A549 (cell line): ENCODE measurements at regions not wholly inside any gene's neighbourhood (a gene's known extent, or its start where the extent isn't known, plus 50 kb on each side); places are given as distances from the start of the nearest gene placed in this dataset.

Experiments used
- ATAC-seq, 2 experiments: fragments of 200-7000 bp in 1 of 2; fragments of >200 bp in 1 of 2; cut with Nextera tagmentation in 1 of 2; cut with Tn5 transposase in 1 of 2; 3 replicates each; pipeline versions ENCODE4 v1.8.0 to v1.9.1; 2018 to 2020; ENCODE audit warnings: mild to moderate bottlenecking in 1 of 2, moderate library complexity in 1 of 2
- CTCF ChIA-PET: fragments of 300-600 bp; sonication (Branson Sonifier 250); formaldehyde crosslinking; extraction: SDS; loops from one replicate; lab custom pipeline; 2021; ENCODE audit warnings: antibody characterized with exemption, inconsistent platforms; lab: Yijun Ruan, JAX
- POLR2A ChIA-PET: fragments of 350-600 bp; formaldehyde crosslinking; extraction: SDS; loops from one replicate; lab custom pipeline; 2021; ENCODE audit warnings: antibody characterized with exemption, inconsistent platforms; lab: Yijun Ruan, JAX
- DNase-seq, 2 experiments: peaks; one replicate each; pipeline versions ENCODE4 v3.0.0 to v3.0.0-alpha.2; 2011 to 2016; ENCODE audit warnings: low read depth in 1 of 2, low spot score in 1 of 2
- FAIRE-seq: peaks from 2 replicates; lab custom pipeline; 2011; peaks lifted over from hg19 to GRCh38; lab: Jason Lieb, UNC
- H3K27ac ChIP-seq, 2 experiments: fragments of >200 bp; sonication (Bioruptor Twin); formaldehyde crosslinking; 3 replicates each; pipeline ENCODE4 v1.5.1; 2016 to 2017
- H3K4me1 ChIP-seq: fragments of >200 bp; sonication (Bioruptor Twin); formaldehyde crosslinking; 3 replicates; pipeline ENCODE4 v1.6.1; 2016
- H3K4me2 ChIP-seq: fragments of >200 bp; sonication (Bioruptor Twin); formaldehyde crosslinking; 3 replicates; pipeline ENCODE4 v1.6.1; 2016
- H3K4me3 ChIP-seq: fragments of >200 bp; sonication (Bioruptor Twin); formaldehyde crosslinking; 3 replicates; pipeline ENCODE4 v1.5.1; 2016
- H3K9me3 ChIP-seq: fragments of >200 bp; sonication (Bioruptor Twin); formaldehyde crosslinking; 3 replicates; pipeline ENCODE4 v1.6.1; 2016
- ATOH8 ChIP-seq: fragments of 250-450 bp; sonication (Bioruptor Pico); IDR thresholded peaks from 2 replicates; pipeline ENCODE4 v1.5.0; 2020; ENCODE audit warnings: low read depth, mild to moderate bottlenecking, moderate library complexity
- BCL3 ChIP-seq: fragments of >200 bp; sonication (Bioruptor Twin); formaldehyde crosslinking; IDR thresholded peaks from 3 replicates; pipeline ENCODE4 v1.6.1; 2016
- BHLHE40 ChIP-seq: IDR thresholded peaks from 2 replicates; pipeline ENCODE4 v1.6.1; 2012; ENCODE audit warnings: low read depth, low read length, inconsistent platforms
- CBX2 ChIP-seq: fragments of 200-600 bp; sonication (generic); IDR thresholded peaks from 2 replicates; pipeline ENCODE4 v1.6.1; 2016; ENCODE audit warnings: low read depth, mild to moderate bottlenecking, borderline replicate concordance
- CBX8 ChIP-seq: fragments of 200-600 bp; sonication (generic); IDR thresholded peaks from 2 replicates; pipeline ENCODE4 v1.6.1; 2016
- CHD2 ChIP-seq: fragments of 150-350 bp; IDR thresholded peaks from 2 replicates; pipeline ENCODE4 v1.6.1; 2014; ENCODE audit warnings: low read length; ENCODE audit not compliant: partially characterized antibody
- E2F6 ChIP-seq: IDR thresholded peaks from 2 replicates; pipeline ENCODE4 v1.6.1; 2012; ENCODE audit warnings: low read depth, borderline replicate concordance
- EHMT2 ChIP-seq: fragments of 200-600 bp; sonication (generic); IDR thresholded peaks from 2 replicates; pipeline ENCODE4 v1.6.1; 2016; ENCODE audit warnings: antibody characterized with exemption, low read depth, mild to moderate bottlenecking, moderate library complexity
- ESRRA ChIP-seq: fragments of 150-350 bp; IDR thresholded peaks from 2 replicates; pipeline ENCODE4 v1.6.1; 2014; ENCODE audit warnings: mild to moderate bottlenecking, low read length, borderline replicate concordance
- FOXS1 ChIP-seq: fragments of 250-450 bp; sonication (Bioruptor Pico); IDR thresholded peaks from 2 replicates; pipeline ENCODE4 v1.5.0; 2020; ENCODE audit warnings: mild to moderate bottlenecking, moderate library complexity
- GATA3 ChIP-seq: IDR thresholded peaks from 2 replicates; pipeline ENCODE4 v1.6.1; 2012; ENCODE audit warnings: borderline replicate concordance
- HDAC2 ChIP-seq: fragments of 200-600 bp; sonication (generic); IDR thresholded peaks from 2 replicates; pipeline ENCODE4 v1.6.1; 2016
- HES2 ChIP-seq: fragments of >200 bp; sonication (Bioruptor Twin); formaldehyde crosslinking; IDR thresholded peaks from 2 replicates; pipeline ENCODE4 v1.6.1; 2016
- HOXA7 ChIP-seq: fragments of 250-450 bp; sonication (Bioruptor Pico); IDR thresholded peaks from 2 replicates; pipeline ENCODE4 v1.5.0; 2020; ENCODE audit warnings: mild to moderate bottlenecking, moderate library complexity
- HOXB13 ChIP-seq: fragments of 250-450 bp; sonication (Bioruptor Pico); IDR thresholded peaks from 2 replicates; pipeline ENCODE4 v1.5.0; 2020; ENCODE audit warnings: low read depth, mild to moderate bottlenecking, moderate library complexity
- KDM5A ChIP-seq: fragments of 200-600 bp; sonication (generic); IDR thresholded peaks from 2 replicates; pipeline ENCODE4 v1.6.1; 2016; ENCODE audit warnings: antibody characterized with exemption, mild to moderate bottlenecking
- MAFK ChIP-seq: fragments of 450-650 bp; IDR thresholded peaks from 2 replicates; pipeline ENCODE4 v1.6.1; 2014; ENCODE audit not compliant: partially characterized antibody
- MYC ChIP-seq: IDR thresholded peaks from 2 replicates; pipeline ENCODE4 v1.6.1; 2012; ENCODE audit warnings: mild to moderate bottlenecking, inconsistent platforms, low read length, improper control_type of control experiment, borderline replicate concordance
- NFE2L2 ChIP-seq: fragments of 150-350 bp; conservative IDR thresholded peaks from 2 replicates; pipeline ENCODE4 v1.6.1; 2014; ENCODE audit warnings: low read length
- NPAS2 ChIP-seq: fragments of 250-450 bp; sonication (Bioruptor Pico); IDR thresholded peaks from 2 replicates; pipeline ENCODE4 v1.8.0; 2022; ENCODE audit warnings: mild to moderate bottlenecking, moderate library complexity, borderline replicate concordance
- PHF8 ChIP-seq: fragments of 200-600 bp; sonication (generic); IDR thresholded peaks from 2 replicates; pipeline ENCODE4 v1.6.1; 2016; ENCODE audit warnings: low read depth, mild to moderate bottlenecking, antibody characterized with exemption, moderate library complexity, borderline replicate concordance
- POLR2A ChIP-seq: IDR thresholded peaks from 2 replicates; pipeline ENCODE4 v1.6.1; 2012; ENCODE audit warnings: mild to moderate bottlenecking, low read length
- POLR2AphosphoS2 ChIP-seq: conservative IDR thresholded peaks from 2 replicates; pipeline ENCODE4 v1.6.1; 2012; ENCODE audit warnings: low read length, improper control_type of control experiment, inconsistent platforms
- SREBF2 ChIP-seq: fragments of 450-650 bp; IDR thresholded peaks from 2 replicates; pipeline ENCODE4 v1.6.1; 2014; ENCODE audit warnings: mild to moderate bottlenecking, moderate library complexity
- TP53 ChIP-seq: fragments of 250-450 bp; sonication (Bioruptor Pico); IDR thresholded peaks from 2 replicates; pipeline ENCODE4 v1.5.0; 2021; ENCODE audit warnings: mild to moderate bottlenecking, moderate library complexity
- USF2 ChIP-seq: fragments of 450-650 bp; IDR thresholded peaks from 2 replicates; pipeline ENCODE4 v1.6.1; 2014; ENCODE audit warnings: antibody characterized with exemption
- ZFP36 ChIP-seq: fragments of 450-650 bp; IDR thresholded peaks from 2 replicates; pipeline ENCODE4 v1.6.1; 2014; ENCODE audit warnings: borderline replicate concordance; ENCODE audit not compliant: partially characterized antibody
- ZNF302 ChIP-seq: fragments of 250-450 bp; sonication (Bioruptor Pico); IDR thresholded peaks from 2 replicates; pipeline ENCODE4 v1.9.0; 2021; ENCODE audit warnings: inconsistent platforms, mild to moderate bottlenecking, moderate library complexity
- ZSCAN20 ChIP-seq: fragments of 250-450 bp; sonication (Bioruptor Pico); IDR thresholded peaks from 2 replicates; pipeline ENCODE4 v1.8.0; 2022; ENCODE audit warnings: mild to moderate bottlenecking, moderate library complexity
- WGBS: methylation state at CpG from one replicate; pipeline ENCODE4 v1.1.6; 2017; ENCODE audit errors: missing lambda C conversion rate; 5-methylcytosine and 5-hydroxymethylcytosine counted together

- ChIA-PET CTCF (no interaction called here), POLR2A (no interaction called here)
- no peaks in the 10 kb centered on the region for H3K4me1 ChIP-seq
Observed at GRCh38 chr18:67117804-67118203, 398.7 kb downstream of the DSEL start.

GRCh38 chr18:67109535-67109934 lies 407.0 kb downstream of the DSEL start:
- Histone ChIP-seq H3K9me3 (no peaks in the 10 kb centered on the region), H3K27ac (no peak overlapping the region), H3K4me1 (no peaks in the 10 kb centered on the region), H3K4me2 (no peak overlapping the region), H3K4me3 (no peak overlapping the region)
- 0% methylated on average over 1 of the region's 1 CpG for whole genome bisulfite sequencing
- ATAC-seq (no peak), DNase-seq (no peak), FAIRE-seq (no peak)
- POLR2A ChIA-PET = no interaction called here
- no peak for TF ChIP-seq POLR2A
- no peak for TF ChIP-seq NFE2L2
- no peak for TF ChIP-seq HOXA7 (CRISPR knock-in tag)
- TF ChIP-seq CBX8 = no peak
- TF ChIP-seq USF2 = no peak
- no peak for TF ChIP-seq ZSCAN20 (CRISPR knock-in tag)
- TF ChIP-seq POLR2AphosphoS2 = no peak
- TF ChIP-seq HOXB13 (CRISPR knock-in tag) = no peak
- no peak for TF ChIP-seq CHD2
- TF ChIP-seq EHMT2 = no peak
- CTCF ChIA-PET = no interaction called here

More at GRCh38 chr18:67117804-67118203, 398.7 kb downstream of the DSEL start:
- H3K9me3 ChIP-seq = no peaks in the 10 kb centered on the region
- DNase-seq (no peak), FAIRE-seq (no peak), ATAC-seq (no peak)
- no peak overlapping the region for H3K4me2 ChIP-seq
- H3K27ac ChIP-seq = no peak overlapping the region
- no peak overlapping the region for H3K4me3 ChIP-seq
- TF ChIP-seq KDM5A (no peak), SREBF2 (no peak), BCL3 (no peak), ESRRA (no peak), NFE2L2 (no peak), NPAS2 (CRISPR knock-in tag) (no peak), CBX2 (no peak), MAFK (no peak), FOXS1 (no peak), CHD2 (no peak), TP53 (CRISPR knock-in tag) (no peak), ZNF302 (no peak), BHLHE40 (no peak), HDAC2 (no peak), ATOH8 (no peak), USF2 (no peak)

GRCh38 chr18:67108894-67109293 lies 407.6 kb downstream of the DSEL start:
- Histone ChIP-seq H3K4me1 (no peaks in the 10 kb centered on the region), H3K4me3 (no peak overlapping the region), H3K9me3 (no peaks in the 10 kb centered on the region), H3K4me2 (no peak overlapping the region), H3K27ac (no peak overlapping the region)
- no peak for FAIRE-seq
- WGBS = 36% methylated on average over 3 of the region's 3 CpGs
- ChIA-PET POLR2A (no interaction called here), CTCF (no interaction called here)
- ATAC-seq = no peak
- no peak for DNase-seq
- TF ChIP-seq PHF8 (no peak), HES2 (no peak), GATA3 (no peak), ZFP36 (no peak), MYC (no peak), NFE2L2 (no peak), ZSCAN20 (CRISPR knock-in tag) (no peak), ATOH8 (no peak), CBX2 (no peak), SREBF2 (no peak), USF2 (no peak), MAFK (no peak), E2F6 (no peak)
